ENCODE measurements at regions not wholly inside any gene's neighbourhood (a gene's known extent, or its start where the extent isn't known, plus 50 kb on each side); places are given as distances from the start of the nearest gene placed in this dataset.

DNA sequence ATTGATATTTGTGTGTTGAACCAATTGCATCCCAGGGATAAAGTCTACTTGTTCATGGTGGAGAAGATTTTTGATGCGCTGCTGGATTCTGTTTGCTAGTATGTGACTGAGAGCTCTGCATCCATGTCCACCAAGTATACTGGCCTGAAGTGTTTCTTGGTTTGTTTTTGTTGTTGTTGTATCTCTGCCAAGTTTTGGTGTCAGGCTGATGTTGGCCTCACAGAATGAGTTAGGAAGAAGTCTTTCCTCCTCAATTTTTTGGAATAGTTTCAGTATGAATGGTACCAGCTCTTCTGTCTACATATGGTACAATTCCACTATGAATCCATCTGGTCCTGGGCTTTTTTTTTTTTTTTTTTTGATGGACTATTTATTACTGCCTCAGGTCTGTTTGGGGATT, 50.9 kb upstream of the OSTN start:
- Mint-ChIP-seq H3K4me1 (ENCODE audit: low read depth, unreplicated experiment) (no peaks in the 10 kb centered on the region), H3K9me3 (ENCODE audit: unreplicated experiment) (no peaks in the 10 kb centered on the region), H3K36me3 (ENCODE audit: unreplicated experiment) (no peaks in the 10 kb centered on the region), H3K4me3 (ENCODE audit: unreplicated experiment) (no peak overlapping the region), H3K27ac (ENCODE audit: unreplicated experiment) (no peak overlapping the region), H3K27me3 (ENCODE audit: unreplicated experiment) (no peaks in the 10 kb centered on the region)
- DNase-seq: no peak
- TF ChIP-seq, protein P1, sequence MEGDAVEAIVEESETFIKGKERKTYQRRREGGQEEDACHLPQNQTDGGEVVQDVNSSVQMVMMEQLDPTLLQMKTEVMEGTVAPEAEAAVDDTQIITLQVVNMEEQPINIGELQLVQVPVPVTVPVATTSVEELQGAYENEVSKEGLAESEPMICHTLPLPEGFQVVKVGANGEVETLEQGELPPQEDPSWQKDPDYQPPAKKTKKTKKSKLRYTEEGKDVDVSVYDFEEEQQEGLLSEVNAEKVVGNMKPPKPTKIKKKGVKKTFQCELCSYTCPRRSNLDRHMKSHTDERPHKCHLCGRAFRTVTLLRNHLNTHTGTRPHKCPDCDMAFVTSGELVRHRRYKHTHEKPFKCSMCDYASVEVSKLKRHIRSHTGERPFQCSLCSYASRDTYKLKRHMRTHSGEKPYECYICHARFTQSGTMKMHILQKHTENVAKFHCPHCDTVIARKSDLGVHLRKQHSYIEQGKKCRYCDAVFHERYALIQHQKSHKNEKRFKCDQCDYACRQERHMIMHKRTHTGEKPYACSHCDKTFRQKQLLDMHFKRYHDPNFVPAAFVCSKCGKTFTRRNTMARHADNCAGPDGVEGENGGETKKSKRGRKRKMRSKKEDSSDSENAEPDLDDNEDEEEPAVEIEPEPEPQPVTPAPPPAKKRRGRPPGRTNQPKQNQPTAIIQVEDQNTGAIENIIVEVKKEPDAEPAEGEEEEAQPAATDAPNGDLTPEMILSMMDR (IDR thresholded peaks at IDR 0.05; ENCODE audit: partially characterized antibody, unreplicated experiment): no peak

GRCh38 chr3:191143224-191143623, 55.8 kb upstream of the OSTN start:
- H3K27ac Mint-ChIP-seq (ENCODE audit: unreplicated experiment): no peak overlapping the region
- no peak for DNase-seq
- no peak overlapping the region for H3K4me3 Mint-ChIP-seq (ENCODE audit: unreplicated experiment)
- H3K4me1 Mint-ChIP-seq (ENCODE audit: low read depth, unreplicated experiment): no peaks in the 10 kb centered on the region
- peaks cover 2% of the 10 kb centered on the region for H3K9me3 Mint-ChIP-seq (ENCODE audit: unreplicated experiment)
- no peaks in the 10 kb centered on the region for H3K36me3 Mint-ChIP-seq (ENCODE audit: unreplicated experiment)
- TF ChIP-seq, protein P1 (IDR thresholded peaks at IDR 0.05; ENCODE audit: partially characterized antibody, unreplicated experiment): no peak
- no peaks in the 10 kb centered on the region for H3K27me3 Mint-ChIP-seq (ENCODE audit: unreplicated experiment)

- TF ChIP-seq, protein P1 (IDR thresholded peaks at IDR 0.05; ENCODE audit: partially characterized antibody, unreplicated experiment): no peak
- Mint-ChIP-seq H3K4me1 (ENCODE audit: low read depth, unreplicated experiment) (no peaks in the 10 kb centered on the region), H3K9me3 (ENCODE audit: unreplicated experiment) (peaks cover 2% of the 10 kb centered on the region), H3K27ac (ENCODE audit: unreplicated experiment) (no peak overlapping the region), H3K4me3 (ENCODE audit: unreplicated experiment) (no peak overlapping the region), H3K36me3 (ENCODE audit: unreplicated experiment) (no peaks in the 10 kb centered on the region), H3K27me3 (ENCODE audit: unreplicated experiment) (no peaks in the 10 kb centered on the region)
- DNase-seq: no peak
These were observed 57.3 kb upstream of the OSTN start for GRCh38 chr3:191141728-191142127.

GRCh38 chr3:191139736-191140135, 59.3 kb upstream of the OSTN start:
- Mint-ChIP-seq H3K27ac (ENCODE audit: unreplicated experiment) (no peak overlapping the region), H3K27me3 (ENCODE audit: unreplicated experiment) (no peaks in the 10 kb centered on the region), H3K4me1 (ENCODE audit: low read depth, unreplicated experiment) (no peaks in the 10 kb centered on the region), H3K36me3 (ENCODE audit: unreplicated experiment) (no peaks in the 10 kb centered on the region), H3K9me3 (ENCODE audit: unreplicated experiment) (peaks cover 2% of the 10 kb centered on the region), H3K4me3 (ENCODE audit: unreplicated experiment) (no peak overlapping the region)
- TF ChIP-seq, protein P1 (IDR thresholded peaks at IDR 0.05; ENCODE audit: partially characterized antibody, unreplicated experiment): no peak
- DNase-seq: no peak

DNA sequence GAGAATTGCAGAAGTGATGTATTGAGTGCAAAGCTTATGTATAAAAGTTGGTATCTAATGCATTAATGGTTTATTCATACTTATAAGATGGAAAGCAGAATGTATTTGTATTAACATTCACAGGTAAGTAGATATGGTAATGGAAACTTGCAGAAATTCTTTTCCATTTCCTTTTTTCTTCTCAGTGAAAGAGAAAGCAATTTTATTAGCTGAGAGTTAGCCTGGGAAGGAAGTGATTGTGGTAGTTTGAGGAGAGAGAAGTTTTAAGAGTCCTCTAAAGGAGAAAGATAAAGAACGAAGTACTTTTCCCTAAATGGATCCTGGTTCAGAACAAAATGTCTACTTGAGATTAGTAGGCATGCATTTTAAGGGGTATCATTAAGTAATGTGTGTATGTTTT, 60.1 kb upstream of the OSTN start:
- H3K4me1 Mint-ChIP-seq (ENCODE audit: low read depth, unreplicated experiment): no peaks in the 10 kb centered on the region

More for the DNA sequence above, 60.1 kb upstream of the OSTN start:
- DNase-seq: no peak
- Mint-ChIP-seq H3K36me3 (ENCODE audit: unreplicated experiment) (no peaks in the 10 kb centered on the region), H3K9me3 (ENCODE audit: unreplicated experiment) (peaks cover 2% of the 10 kb centered on the region), H3K27me3 (ENCODE audit: unreplicated experiment) (no peaks in the 10 kb centered on the region), H3K27ac (ENCODE audit: unreplicated experiment) (no peak overlapping the region), H3K4me3 (ENCODE audit: unreplicated experiment) (no peak overlapping the region)
- TF ChIP-seq, protein P1 (IDR thresholded peaks at IDR 0.05; ENCODE audit: partially characterized antibody, unreplicated experiment): no peak

All from glutamatergic neuron (in vitro differentiated cells).